Mucosa of descending colon (tissue), 3 donors: ENCODE measurements at regions not wholly inside any gene's neighbourhood (a gene's known extent, or its start where the extent isn't known, plus 50 kb on each side); places are given as distances from the start of the nearest gene placed in this dataset.

Experiments used
- ATAC-seq: fragments of 200-7000 bp; cut with Tn5 transposase; one replicate; pipeline ENCODE4 v1.9.1; 2020; ENCODE audit warnings: mild to moderate bottlenecking, moderate library complexity
- DNase-seq, 3 donors: peaks; one replicate each; pipeline ENCODE4 v3.0.0-alpha.2; 2020
- H3K36me3 ChIP-seq: fragments of 200-600 bp; one replicate; pipeline ENCODE4 v1.8.0; 2021; ENCODE audit warnings: low read depth, mild to moderate bottlenecking
- H3K4me1 ChIP-seq: fragments of 200-600 bp; one replicate; pipeline ENCODE4 v1.8.0; 2021; ENCODE audit warnings: low read depth, mild to moderate bottlenecking
- H3K4me3 ChIP-seq: fragments of 200-600 bp; one replicate; pipeline ENCODE4 v1.8.0; 2021; ENCODE audit warnings: mild to moderate bottlenecking
- H3K9me3 ChIP-seq: fragments of 200-600 bp; one replicate; pipeline ENCODE4 v1.8.0; 2021; ENCODE audit warnings: mild to moderate bottlenecking
- intact Hi-C, 2 donors: fragments of 100-400 bp; cut with DNase I in 1 of 2; cut with micrococcal nuclease in 1 of 2; formaldehyde crosslinking; loops; one replicate each; pipeline versions ENCODE4 v1.11.0 to v1.11.1; 2022; cut with DNase I, micrococcal nuclease
- TF ChIP-seq, protein P1 (sequence below): fragments of 200-600 bp; IDR thresholded peaks from one replicate; pipeline ENCODE4 v1.8.0; 2022; ENCODE audit warnings: antibody characterized with exemption, mild to moderate bottlenecking
- donor health status: DM: no; HTN: no; CAD: no; lungs with moderate emphysema.
- donor health status: DM: no; HTN: no; CAD: no.
- donor health status: DM: no; HTN: yes; CAD: no.

- no peak for DNase-seq
- H3K9me3 ChIP-seq = no peaks in the 10 kb centered on the region
- H3K36me3 ChIP-seq = no peaks in the 10 kb centered on the region
- H3K4me1 ChIP-seq = no peaks in the 10 kb centered on the region
- TF ChIP-seq, protein P1, sequence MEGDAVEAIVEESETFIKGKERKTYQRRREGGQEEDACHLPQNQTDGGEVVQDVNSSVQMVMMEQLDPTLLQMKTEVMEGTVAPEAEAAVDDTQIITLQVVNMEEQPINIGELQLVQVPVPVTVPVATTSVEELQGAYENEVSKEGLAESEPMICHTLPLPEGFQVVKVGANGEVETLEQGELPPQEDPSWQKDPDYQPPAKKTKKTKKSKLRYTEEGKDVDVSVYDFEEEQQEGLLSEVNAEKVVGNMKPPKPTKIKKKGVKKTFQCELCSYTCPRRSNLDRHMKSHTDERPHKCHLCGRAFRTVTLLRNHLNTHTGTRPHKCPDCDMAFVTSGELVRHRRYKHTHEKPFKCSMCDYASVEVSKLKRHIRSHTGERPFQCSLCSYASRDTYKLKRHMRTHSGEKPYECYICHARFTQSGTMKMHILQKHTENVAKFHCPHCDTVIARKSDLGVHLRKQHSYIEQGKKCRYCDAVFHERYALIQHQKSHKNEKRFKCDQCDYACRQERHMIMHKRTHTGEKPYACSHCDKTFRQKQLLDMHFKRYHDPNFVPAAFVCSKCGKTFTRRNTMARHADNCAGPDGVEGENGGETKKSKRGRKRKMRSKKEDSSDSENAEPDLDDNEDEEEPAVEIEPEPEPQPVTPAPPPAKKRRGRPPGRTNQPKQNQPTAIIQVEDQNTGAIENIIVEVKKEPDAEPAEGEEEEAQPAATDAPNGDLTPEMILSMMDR = no peak
- no peak overlapping the region for H3K4me3 ChIP-seq
- ATAC-seq = no peak
- intact Hi-C loops = no loop called here
Measured at GRCh38 chr17:21524211-21524591, 148.0 kb downstream of the KCNJ12 start.

DNA sequence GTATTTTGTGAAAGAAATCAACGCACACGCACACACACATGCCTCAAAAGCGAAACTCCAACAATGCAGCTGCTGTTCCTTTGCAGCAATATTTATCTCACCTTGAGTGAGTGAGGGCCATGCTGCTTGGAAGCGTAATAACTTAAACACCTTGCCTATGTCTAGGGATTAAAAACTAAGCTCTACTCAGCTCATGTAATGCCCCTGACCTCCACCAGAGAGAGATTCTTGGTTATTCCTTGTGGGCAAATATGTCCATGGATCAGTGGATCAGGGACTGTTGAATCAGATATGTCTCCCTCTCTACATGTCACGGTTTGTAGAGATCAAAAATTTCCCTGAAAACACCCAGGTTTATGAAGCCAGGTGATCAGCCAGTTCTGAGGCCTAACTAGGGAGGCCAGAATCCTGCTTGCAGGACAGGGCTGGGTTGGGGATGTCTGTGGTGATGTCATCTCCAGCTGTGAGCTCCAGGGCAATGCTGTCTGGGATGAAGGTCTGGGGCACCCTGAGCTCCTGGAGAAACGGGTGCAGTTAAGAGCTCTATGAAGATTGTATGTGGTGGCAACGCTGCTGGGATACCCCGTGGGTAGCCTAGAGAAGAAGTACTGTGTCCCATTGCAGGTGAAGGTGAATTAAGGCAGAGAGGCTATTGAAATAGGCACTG, 149.4 kb downstream of the KCNJ12 start:
- H3K36me3 ChIP-seq = no peaks in the 10 kb centered on the region
- DNase-seq = no peak
- no peaks in the 10 kb centered on the region for H3K4me1 ChIP-seq
- H3K9me3 ChIP-seq = no peaks in the 10 kb centered on the region
- TF ChIP-seq, protein P1 = no peak
- no peak for ATAC-seq
- H3K4me3 ChIP-seq = no peak overlapping the region
- intact Hi-C loops = no loop called here

DNA sequence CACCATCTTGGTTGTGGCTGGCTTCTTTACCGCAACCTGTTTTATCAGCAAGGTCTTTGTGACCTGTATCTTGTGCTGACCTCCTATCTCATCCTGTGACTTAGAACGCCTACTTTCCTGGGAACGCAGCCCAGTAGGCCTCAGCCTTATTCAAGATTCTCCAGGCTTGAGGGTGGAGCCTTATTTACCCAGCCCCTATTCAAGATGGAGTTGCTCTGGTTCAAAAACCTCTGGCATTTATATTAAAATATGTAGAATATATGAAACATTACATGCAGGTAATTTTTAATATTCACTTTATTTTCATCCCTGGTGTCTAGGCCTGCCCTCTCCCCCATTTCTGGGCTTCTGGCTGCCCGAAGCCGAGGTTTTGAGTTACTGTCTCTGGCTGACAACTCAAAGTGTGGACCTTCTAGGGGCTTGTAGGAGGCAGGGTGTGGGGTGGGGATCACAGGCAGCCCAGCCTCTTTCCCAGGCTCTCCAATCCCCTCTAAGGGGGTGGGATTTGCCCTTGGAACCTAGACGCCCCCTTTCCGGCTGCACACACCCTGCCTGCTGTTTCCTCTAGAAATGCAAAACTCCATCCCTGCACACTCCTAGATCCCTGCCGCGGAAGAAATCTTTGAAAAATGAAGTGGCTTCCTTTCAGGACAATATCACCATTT, 152.0 kb downstream of the KCNJ12 start:
- intact Hi-C loops = no loop called here
- H3K4me1 ChIP-seq = no peaks in the 10 kb centered on the region
- H3K9me3 ChIP-seq = no peaks in the 10 kb centered on the region
- H3K4me3 ChIP-seq = no peak overlapping the region
- no peaks in the 10 kb centered on the region for H3K36me3 ChIP-seq
- no peak for DNase-seq
- no peak for ATAC-seq
- TF ChIP-seq, protein P1 = no peak

- TF ChIP-seq, protein P1 = no peak
- ATAC-seq = peak; percentile 32
- no peak overlapping the region for H3K4me3 ChIP-seq
- intact Hi-C loops = no loop called here
- no peak for DNase-seq
- H3K4me1 ChIP-seq = no peaks in the 10 kb centered on the region
- no peaks in the 10 kb centered on the region for H3K9me3 ChIP-seq
- no peaks in the 10 kb centered on the region for H3K36me3 ChIP-seq
Measured at GRCh38 chr17:21530311-21530710, 154.2 kb downstream of the KCNJ12 start.

- intact Hi-C loops = no loop called here
- Histone ChIP-seq H3K36me3 (no peaks in the 10 kb centered on the region), H3K4me3 (no peak overlapping the region), H3K4me1 (no peaks in the 10 kb centered on the region), H3K9me3 (no peaks in the 10 kb centered on the region)
- DNase-seq (no peak), ATAC-seq (no peak)
- TF ChIP-seq, protein P1 = no peak
Measured at GRCh38 chr17:21530841-21531240, 154.7 kb downstream of the KCNJ12 start.
